NCI-H146 (cell line): ENCODE measurements at regions not wholly inside any gene's neighbourhood (a gene's known extent, or its start where the extent isn't known, plus 50 kb on each side); places are given as distances from the start of the nearest gene placed in this dataset.

Source experiments
- DNase-seq: peaks from one replicate; lab custom pipeline; 2025; lab: John Stamatoyannopoulos, UW

- no peak for DNase-seq
Measured at GRCh38 chr2:60603533-60604190, 50.2 kb upstream of the BCL11A start.

GRCh38 chr2:60604486-60605064 is 51.1 kb upstream of the BCL11A start:
- no peak for DNase-seq

GRCh38 chr2:60605866-60606265 is 52.4 kb upstream of the BCL11A start:
- DNase-seq: no peak

GRCh38 chr2:60608679-60609078 is 55.2 kb upstream of the BCL11A start:
- DNase-seq: no peak

- DNase-seq: no peak
Measured at GRCh38 chr2:60612033-60612432, 58.6 kb upstream of the BCL11A start.

- DNase-seq: no peak
Measured at GRCh38 chr2:60614319-60614718, 60.9 kb upstream of the BCL11A start.

- DNase-seq: no peak
Measured at GRCh38 chr2:60621688-60622429, 68.4 kb upstream of the BCL11A start.

GRCh38 chr2:60623040-60623439 is 69.6 kb upstream of the BCL11A start:
- no peak for DNase-seq

- DNase-seq: no peak
Measured at GRCh38 chr2:60627412-60627811, 74.0 kb upstream of the BCL11A start.

- no peak for DNase-seq
Measured at GRCh38 chr2:60628026-60628425, 74.6 kb upstream of the BCL11A start.

GRCh38 chr2:60628615-60629304 is 75.3 kb upstream of the BCL11A start:
- DNase-seq: no peak

- no peak for DNase-seq
Measured at GRCh38 chr2:60629305-60629662, 75.8 kb upstream of the BCL11A start.

GRCh38 chr2:60629801-60630385 is 76.4 kb upstream of the BCL11A start:
- no peak for DNase-seq

- peak; percentile 40 for DNase-seq
Measured at GRCh38 chr2:60633615-60634014, 80.2 kb upstream of the BCL11A start.

- DNase-seq: no peak
Measured at GRCh38 chr2:60634438-60634837, 81.0 kb upstream of the BCL11A start.

- peak; percentile 44 for DNase-seq
Measured at GRCh38 chr2:60641811-60642788, 88.6 kb upstream of the BCL11A start.

- no peak for DNase-seq
Measured at GRCh38 chr2:60643747-60644146, 90.3 kb upstream of the BCL11A start.

- DNase-seq: no peak
Measured at GRCh38 chr2:60644951-60645350, 91.5 kb upstream of the BCL11A start.

GRCh38 chr2:60648191-60648590 is 94.7 kb upstream of the BCL11A start:
- no peak for DNase-seq

- DNase-seq: no peak
Measured at GRCh38 chr2:60649721-60650120, 96.3 kb upstream of the BCL11A start.

GRCh38 chr2:60652832-60653340 is 99.4 kb upstream of the BCL11A start:
- no peak for DNase-seq
